C4-2B (cell line): ENCODE measurements at regions not wholly inside any gene's neighbourhood (a gene's known extent, or its start where the extent isn't known, plus 50 kb on each side); places are given as distances from the start of the nearest gene placed in this dataset.

Source experiments
- CTCF ChIP-seq: fragments of 450-650 bp; conservative IDR thresholded peaks from 2 replicates; pipeline ENCODE4 v1.5.1; 2017; ENCODE audit warnings: mild to moderate bottlenecking
- ZFX ChIP-seq: fragments of 450-650 bp; IDR thresholded peaks from 2 replicates; pipeline ENCODE4 v1.6.1; 2017

GRCh38 chr12:97109441-97109840, 202.4 kb downstream of the NEDD1 start:
- TF ChIP-seq CTCF: no peak
- TF ChIP-seq ZFX: no peak
